GM23338 (cell line): ENCODE measurements at regions not wholly inside any gene's neighbourhood (a gene's known extent, or its start where the extent isn't known, plus 50 kb on each side); places are given as distances from the start of the nearest gene placed in this dataset.
"Not testable (repeated sequence)": the region's sequence is repeated elsewhere in the genome, so short reads cannot be mapped to it uniquely, and the experiment has no call there.

Experiments used
- ATAC-seq: fragments of 200-7000 bp; cut with Tn5 transposase; 3 replicates; pipeline ENCODE4 v1.9.1; 2020
- DNase-seq: peaks from one replicate; pipeline ENCODE4 v3.0.0-alpha.2; 2015; ENCODE audit warnings: low spot score
- H2AFZ ChIP-seq: fragments of 200-600 bp; sonication (generic); 2 replicates; pipeline ENCODE4 v1.8.0; 2016; ENCODE audit warnings: antibody characterized with exemption, mild to moderate bottlenecking, moderate library complexity
- H3F3A ChIP-seq: fragments of 200-600 bp; sonication (generic); replicated peaks from 2 replicates; pipeline ENCODE4 v1.8.0; 2017; ENCODE audit warnings: antibody characterized with exemption, mixed run types, low read depth
- H3K27ac ChIP-seq: fragments of 200-600 bp; sonication (generic); 2 replicates; pipeline ENCODE4 v1.6.1; 2016; ENCODE audit warnings: low read depth
- H3K27me3 ChIP-seq: fragments of 200-600 bp; sonication (generic); 2 replicates; pipeline ENCODE4 v1.8.0; 2016; ENCODE audit warnings: mild to moderate bottlenecking, mixed run types, moderate library complexity; ENCODE audit not compliant: insufficient read depth
- H3K36me3 ChIP-seq: fragments of 200-600 bp; sonication (generic); 2 replicates; pipeline ENCODE4 v1.8.0; 2016; ENCODE audit warnings: mild to moderate bottlenecking; ENCODE audit not compliant: insufficient read depth
- H3K4me1 ChIP-seq: fragments of 200-600 bp; sonication (generic); 2 replicates; pipeline ENCODE4 v1.8.0; 2016; ENCODE audit warnings: mild to moderate bottlenecking, moderate library complexity; ENCODE audit not compliant: insufficient read depth
- H3K4me2 ChIP-seq: fragments of 200-600 bp; sonication (generic); 2 replicates; pipeline ENCODE4 v1.7.1; 2017; ENCODE audit warnings: mixed run types
- H3K4me3 ChIP-seq: fragments of 200-600 bp; sonication (generic); 2 replicates; pipeline ENCODE4 v1.6.1; 2016; ENCODE audit warnings: mixed run types
- H3K79me2 ChIP-seq: fragments of 200-600 bp; sonication (generic); replicated peaks from 2 replicates; pipeline ENCODE4 v1.8.0; 2017; ENCODE audit warnings: mild to moderate bottlenecking; ENCODE audit not compliant: insufficient read depth
- H3K9me2 ChIP-seq: fragments of 200-600 bp; sonication (generic); 2 replicates; pipeline ENCODE4 v1.8.0; 2017; ENCODE audit not compliant: insufficient read depth
- H4K20me1 ChIP-seq: fragments of 200-600 bp; sonication (generic); replicated peaks from 2 replicates; pipeline ENCODE4 v1.8.0; 2017; ENCODE audit warnings: mild to moderate bottlenecking; ENCODE audit not compliant: insufficient read depth
- H3K27ac Mint-ChIP-seq: 2 replicates; pipeline ENCODE4 v1.8.0; 2020; ENCODE audit warnings: inconsistent platforms, mild to moderate bottlenecking, moderate library complexity, mixed read lengths
- H3K27me3 Mint-ChIP-seq: 3 replicates; pipeline ENCODE4 v1.8.0; 2022; ENCODE audit warnings: low read depth, mild to moderate bottlenecking, moderate library complexity, mixed read lengths, inconsistent platforms; ENCODE audit not compliant: insufficient read depth, poor library complexity
- H3K36me3 Mint-ChIP-seq: 3 replicates; pipeline ENCODE4 v1.8.0; 2021; ENCODE audit warnings: low read depth, mild to moderate bottlenecking, inconsistent platforms, moderate library complexity, mixed read lengths
- H3K4me1 Mint-ChIP-seq: 3 replicates; pipeline ENCODE4 v1.8.0; 2020; ENCODE audit warnings: mild to moderate bottlenecking, inconsistent platforms, mixed read lengths
- H3K4me3 Mint-ChIP-seq: 3 replicates; pipeline ENCODE4 v1.8.0; 2021; ENCODE audit warnings: moderate library complexity, mild to moderate bottlenecking, inconsistent platforms, mixed read lengths
- H3K9me3 Mint-ChIP-seq: 3 replicates; pipeline ENCODE4 v1.8.0; 2020; ENCODE audit warnings: moderate library complexity, mild to moderate bottlenecking, inconsistent platforms, mixed read lengths
- NANOG ChIP-seq: IDR thresholded peaks from 2 replicates; pipeline ENCODE4 v1.6.1; 2016; ENCODE audit warnings: antibody characterized with exemption, borderline replicate concordance
- STAT1 ChIP-seq: IDR thresholded peaks from one replicate; pipeline ENCODE4 v1.6.1; 2016; ENCODE audit warnings: antibody characterized with exemption; ENCODE audit not compliant: unreplicated experiment
- TF ChIP-seq, protein P1 (sequence below): fragments of 250-450 bp; sonication (Bioruptor Pico); IDR thresholded peaks from 2 replicates; pipeline ENCODE4 v1.5.0; 2020; ENCODE audit warnings: mild to moderate bottlenecking, moderate library complexity
- TF ChIP-seq, protein P2 (sequence below): IDR thresholded peaks from 2 replicates; pipeline ENCODE4 v1.6.1; 2016; ENCODE audit warnings: antibody characterized with exemption

DNA sequence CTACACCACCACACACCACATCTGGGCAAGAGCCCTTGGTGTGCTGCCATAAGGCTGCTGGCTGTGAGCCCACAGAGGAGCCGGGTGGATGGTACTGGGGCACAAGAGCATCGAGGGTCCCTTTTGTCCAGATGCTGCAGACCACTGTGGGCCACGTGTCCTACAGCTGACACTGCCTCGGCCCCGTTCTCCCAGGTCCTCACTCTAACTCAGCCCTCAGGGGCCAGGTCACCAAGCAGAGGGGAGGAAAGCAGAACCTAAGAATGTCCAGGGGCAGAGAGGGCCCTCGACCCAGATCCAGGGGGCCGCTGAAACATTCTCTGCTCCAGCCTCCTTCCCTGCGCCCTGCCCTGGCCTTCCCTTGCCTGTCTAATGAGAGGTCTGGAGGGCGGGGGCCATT lies 91.7 kb upstream of the ASB18 start (continued):
- TF ChIP-seq, protein P1, sequence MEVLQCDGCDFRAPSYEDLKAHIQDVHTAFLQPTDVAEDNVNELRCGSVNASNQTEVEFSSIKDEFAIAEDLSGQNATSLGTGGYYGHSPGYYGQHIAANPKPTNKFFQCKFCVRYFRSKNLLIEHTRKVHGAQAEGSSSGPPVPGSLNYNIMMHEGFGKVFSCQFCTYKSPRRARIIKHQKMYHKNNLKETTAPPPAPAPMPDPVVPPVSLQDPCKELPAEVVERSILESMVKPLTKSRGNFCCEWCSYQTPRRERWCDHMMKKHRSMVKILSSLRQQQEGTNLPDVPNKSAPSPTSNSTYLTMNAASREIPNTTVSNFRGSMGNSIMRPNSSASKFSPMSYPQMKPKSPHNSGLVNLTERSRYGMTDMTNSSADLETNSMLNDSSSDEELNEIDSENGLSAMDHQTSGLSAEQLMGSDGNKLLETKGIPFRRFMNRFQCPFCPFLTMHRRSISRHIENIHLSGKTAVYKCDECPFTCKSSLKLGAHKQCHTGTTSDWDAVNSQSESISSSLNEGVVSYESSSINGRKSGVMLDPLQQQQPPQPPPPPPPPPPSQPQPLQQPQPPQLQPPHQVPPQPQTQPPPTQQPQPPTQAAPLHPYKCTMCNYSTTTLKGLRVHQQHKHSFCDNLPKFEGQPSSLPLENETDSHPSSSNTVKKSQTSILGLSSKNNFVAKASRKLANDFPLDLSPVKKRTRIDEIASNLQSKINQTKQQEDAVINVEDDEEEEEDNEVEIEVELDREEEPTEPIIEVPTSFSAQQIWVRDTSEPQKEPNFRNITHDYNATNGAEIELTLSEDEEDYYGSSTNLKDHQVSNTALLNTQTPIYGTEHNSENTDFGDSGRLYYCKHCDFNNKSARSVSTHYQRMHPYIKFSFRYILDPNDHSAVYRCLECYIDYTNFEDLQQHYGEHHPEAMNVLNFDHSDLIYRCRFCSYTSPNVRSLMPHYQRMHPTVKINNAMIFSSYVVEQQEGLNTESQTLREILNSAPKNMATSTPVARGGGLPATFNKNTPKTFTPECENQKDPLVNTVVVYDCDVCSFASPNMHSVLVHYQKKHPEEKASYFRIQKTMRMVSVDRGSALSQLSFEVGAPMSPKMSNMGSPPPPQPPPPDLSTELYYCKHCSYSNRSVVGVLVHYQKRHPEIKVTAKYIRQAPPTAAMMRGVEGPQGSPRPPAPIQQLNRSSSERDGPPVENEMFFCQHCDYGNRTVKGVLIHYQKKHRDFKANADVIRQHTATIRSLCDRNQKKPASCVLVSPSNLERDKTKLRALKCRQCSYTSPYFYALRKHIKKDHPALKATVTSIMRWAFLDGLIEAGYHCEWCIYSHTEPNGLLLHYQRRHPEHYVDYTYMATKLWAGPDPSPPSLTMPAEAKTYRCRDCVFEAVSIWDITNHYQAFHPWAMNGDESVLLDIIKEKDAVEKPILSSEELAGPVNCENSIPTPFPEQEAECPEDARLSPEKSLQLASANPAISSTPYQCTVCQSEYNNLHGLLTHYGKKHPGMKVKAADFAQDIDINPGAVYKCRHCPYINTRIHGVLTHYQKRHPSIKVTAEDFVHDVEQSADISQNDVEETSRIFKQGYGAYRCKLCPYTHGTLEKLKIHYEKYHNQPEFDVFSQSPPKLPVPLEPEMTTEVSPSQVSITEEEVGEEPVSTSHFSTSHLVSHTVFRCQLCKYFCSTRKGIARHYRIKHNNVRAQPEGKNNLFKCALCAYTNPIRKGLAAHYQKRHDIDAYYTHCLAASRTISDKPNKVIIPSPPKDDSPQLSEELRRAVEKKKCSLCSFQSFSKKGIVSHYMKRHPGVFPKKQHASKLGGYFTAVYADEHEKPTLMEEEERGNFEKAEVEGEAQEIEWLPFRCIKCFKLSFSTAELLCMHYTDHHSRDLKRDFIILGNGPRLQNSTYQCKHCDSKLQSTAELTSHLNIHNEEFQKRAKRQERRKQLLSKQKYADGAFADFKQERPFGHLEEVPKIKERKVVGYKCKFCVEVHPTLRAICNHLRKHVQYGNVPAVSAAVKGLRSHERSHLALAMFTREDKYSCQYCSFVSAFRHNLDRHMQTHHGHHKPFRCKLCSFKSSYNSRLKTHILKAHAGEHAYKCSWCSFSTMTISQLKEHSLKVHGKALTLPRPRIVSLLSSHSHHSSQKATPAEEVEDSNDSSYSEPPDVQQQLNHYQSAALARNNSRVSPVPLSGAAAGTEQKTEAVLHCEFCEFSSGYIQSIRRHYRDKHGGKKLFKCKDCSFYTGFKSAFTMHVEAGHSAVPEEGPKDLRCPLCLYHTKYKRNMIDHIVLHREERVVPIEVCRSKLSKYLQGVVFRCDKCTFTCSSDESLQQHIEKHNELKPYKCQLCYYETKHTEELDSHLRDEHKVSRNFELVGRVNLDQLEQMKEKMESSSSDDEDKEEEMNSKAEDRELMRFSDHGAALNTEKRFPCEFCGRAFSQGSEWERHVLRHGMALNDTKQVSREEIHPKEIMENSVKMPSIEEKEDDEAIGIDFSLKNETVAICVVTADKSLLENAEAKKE: no peak
- no peak for TF ChIP-seq NANOG
- TF ChIP-seq, protein P2, sequence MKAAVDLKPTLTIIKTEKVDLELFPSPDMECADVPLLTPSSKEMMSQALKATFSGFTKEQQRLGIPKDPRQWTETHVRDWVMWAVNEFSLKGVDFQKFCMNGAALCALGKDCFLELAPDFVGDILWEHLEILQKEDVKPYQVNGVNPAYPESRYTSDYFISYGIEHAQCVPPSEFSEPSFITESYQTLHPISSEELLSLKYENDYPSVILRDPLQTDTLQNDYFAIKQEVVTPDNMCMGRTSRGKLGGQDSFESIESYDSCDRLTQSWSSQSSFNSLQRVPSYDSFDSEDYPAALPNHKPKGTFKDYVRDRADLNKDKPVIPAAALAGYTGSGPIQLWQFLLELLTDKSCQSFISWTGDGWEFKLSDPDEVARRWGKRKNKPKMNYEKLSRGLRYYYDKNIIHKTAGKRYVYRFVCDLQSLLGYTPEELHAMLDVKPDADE: no peak
- no peak for TF ChIP-seq STAT1

DNA sequence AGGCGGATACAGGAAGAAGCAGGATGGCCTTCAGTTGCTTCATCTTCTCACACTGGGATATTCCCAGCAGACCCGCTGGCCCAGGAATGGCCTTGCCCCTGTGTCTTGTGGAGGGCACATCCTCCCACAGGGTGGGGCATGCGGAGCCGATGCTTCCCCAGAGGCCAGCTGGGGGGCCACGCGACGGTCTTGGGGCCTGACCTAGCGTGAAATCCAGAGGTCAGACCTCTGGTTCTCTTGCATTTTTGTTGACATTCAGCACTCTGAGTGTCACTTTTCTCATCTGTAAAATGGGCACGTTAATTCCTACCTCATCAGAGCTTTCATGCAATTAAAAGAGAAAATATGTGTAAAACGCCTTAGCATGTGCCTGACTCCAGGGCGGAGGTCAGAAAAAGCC lies 92.1 kb upstream of the ASB18 start:
- H3K9me2 ChIP-seq, H4K20me1 ChIP-seq, H3K27ac ChIP-seq, H3K27ac Mint-ChIP-seq, H3K4me3 ChIP-seq, H3K79me2 ChIP-seq, H2AFZ ChIP-seq, H3K27me3 ChIP-seq, DNase-seq, ATAC-seq, H3K4me1 ChIP-seq, H3F3A ChIP-seq, H3K27me3 Mint-ChIP-seq, H3K4me3 Mint-ChIP-seq, H3K36me3 ChIP-seq, H3K9me3 Mint-ChIP-seq, H3K36me3 Mint-ChIP-seq, H3K4me2 ChIP-seq, H3K4me1 Mint-ChIP-seq: not testable (repeated sequence)

DNA sequence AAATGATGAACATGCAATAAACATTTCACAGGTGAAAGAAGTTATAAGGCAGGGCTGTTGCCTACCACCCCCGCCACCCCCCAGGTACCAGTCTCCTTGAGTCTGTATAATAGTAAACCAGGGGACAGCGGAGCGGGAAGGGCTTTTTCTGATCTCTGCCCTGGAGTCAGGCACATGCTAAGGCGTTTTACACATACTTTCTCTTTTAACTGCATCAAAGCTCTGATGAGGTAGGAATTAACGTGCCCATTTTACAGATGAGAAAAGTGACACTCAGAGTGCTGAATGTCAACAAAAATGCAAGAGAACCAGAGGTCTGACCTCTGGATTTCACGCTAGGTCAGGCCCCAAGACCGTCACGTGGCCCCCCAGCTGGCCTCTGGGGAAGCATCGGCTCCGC lies 94.3 kb upstream of the ASB18 start:
- not testable (repeated sequence) for H3K79me2 ChIP-seq, H3K27ac ChIP-seq, H3K4me3 Mint-ChIP-seq, DNase-seq, H3K27ac Mint-ChIP-seq, H3K4me3 ChIP-seq, H3K36me3 ChIP-seq, ATAC-seq, H3K9me3 Mint-ChIP-seq, H2AFZ ChIP-seq, H3K4me2 ChIP-seq, H3K27me3 Mint-ChIP-seq, H3K4me1 Mint-ChIP-seq, H3K4me1 ChIP-seq, H4K20me1 ChIP-seq, H3F3A ChIP-seq, H3K27me3 ChIP-seq, H3K9me2 ChIP-seq, H3K36me3 Mint-ChIP-seq
